GM12892 (cell line): ENCODE measurements at regions not wholly inside any gene's neighbourhood (a gene's known extent, or its start where the extent isn't known, plus 50 kb on each side); places are given as distances from the start of the nearest gene placed in this dataset.

ENCODE experiments used
- POLR2A ChIP-seq: IDR thresholded peaks from 2 replicates; pipeline ENCODE4 v1.6.1; 2011; ENCODE audit warnings: low read depth, low read length, control low read depth
- TAF1 ChIP-seq: IDR thresholded peaks from 2 replicates; pipeline ENCODE4 v1.6.1; 2011; ENCODE audit warnings: low read depth, mild to moderate bottlenecking, control low read depth, low read length, borderline replicate concordance

- TF ChIP-seq POLR2A (no peak), TAF1 (no peak)
Observed at GRCh38 chr5:11997942-11998341, 93.7 kb upstream of the CTNND2 start.
